ENCODE measurements at regions not wholly inside any gene's neighbourhood (a gene's known extent, or its start where the extent isn't known, plus 50 kb on each side); places are given as distances from the start of the nearest gene placed in this dataset.

- TF ChIP-seq CCDC6 (CRISPR knock-in tag; IDR thresholded peaks at IDR 0.05), result no peak
- TF ChIP-seq ZNF274 (CRISPR knock-in tag; IDR thresholded peaks at IDR 0.05), result no peak
- no peak for TF ChIP-seq ZMYM2 (CRISPR knock-in tag; IDR thresholded peaks at IDR 0.05)
- no peak for TF ChIP-seq HMG20B (CRISPR knock-in tag; conservative IDR thresholded peaks at IDR 0.05)
- no peak for TF ChIP-seq ZNF34 (CRISPR knock-in tag; IDR thresholded peaks at IDR 0.05; ENCODE audit: borderline replicate concordance)
- no peak for TF ChIP-seq PLRG1 (conservative IDR thresholded peaks at IDR 0.05)
- TF ChIP-seq E2F5 (CRISPR knock-in tag; conservative IDR thresholded peaks at IDR 0.05), result no peak
- no peak for TF ChIP-seq ZKSCAN8 (CRISPR knock-in tag; IDR thresholded peaks at IDR 0.05; ENCODE audit: borderline replicate concordance)
- no peak for TF ChIP-seq ZBTB33 (CRISPR knock-in tag; IDR thresholded peaks at IDR 0.05)
These were observed 200.3 kb upstream of the TENM3 start for GRCh38 chr4:182042945-182043344.

All from HepG2 (cell line).